ENCODE measurements at regions not wholly inside any gene's neighbourhood (a gene's known extent, or its start where the extent isn't known, plus 50 kb on each side); places are given as distances from the start of the nearest gene placed in this dataset.

DNA sequence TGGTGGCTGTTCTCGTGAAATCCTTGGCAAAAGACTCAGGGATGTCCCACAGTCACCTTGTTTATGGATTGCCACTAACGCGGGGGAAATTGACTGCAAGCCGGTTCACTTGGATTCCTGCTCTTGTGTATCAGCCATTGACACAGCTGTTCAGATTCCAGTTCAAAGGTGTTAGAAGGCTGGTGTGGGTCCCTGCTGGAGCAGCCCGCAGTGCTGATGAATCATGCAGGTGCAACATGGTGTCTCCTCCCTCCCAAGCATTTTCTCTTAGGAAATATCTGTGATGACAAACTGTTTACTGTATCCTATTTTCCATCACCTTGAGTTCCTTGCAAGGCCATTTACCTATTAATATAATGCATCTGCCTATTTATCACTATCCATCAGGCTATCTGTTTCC, 170.1 kb downstream of the GATA3 start:
- no peak for DNase-seq
- H3K4me1 ChIP-seq (ENCODE audit: insufficient read depth) = no peaks in the 10 kb centered on the region
- no peaks in the 10 kb centered on the region for H3K36me3 ChIP-seq (ENCODE audit: low read depth)
- no peak overlapping the region for H2AFZ ChIP-seq
- no peak overlapping the region for H3K4me3 ChIP-seq
- no peak overlapping the region for H3K4me2 ChIP-seq (ENCODE audit: unreplicated experiment)
- no peaks in the 10 kb centered on the region for H3K27me3 ChIP-seq (replicated peaks; ENCODE audit: insufficient read depth)
- TF ChIP-seq EZH2 (IDR thresholded peaks at IDR 0.05; ENCODE audit: insufficient read depth, poor library complexity, severe bottlenecking) = no peak
- no peak for TF ChIP-seq EZH2phosphoT487 (IDR thresholded peaks at IDR 0.05; ENCODE audit: insufficient read depth, low read depth)
- no peaks in the 10 kb centered on the region for H3F3A ChIP-seq (ENCODE audit: insufficient read depth)
- H3K9me3 ChIP-seq (ENCODE audit: low read depth) = no peaks in the 10 kb centered on the region
- no peak overlapping the region for H3K9ac ChIP-seq
- in situ Hi-C loops (cut with MboI) = no loop called here
- WGBS, 2 experiments (ENCODE audit: low coverage in 1 of 2, low lambda C conversion rate in 2 of 2, missing lambda C conversion rate in 2 of 2) = 50 to 54% methylated on average over 5 of the region's 5 CpGs
- H3K79me2 ChIP-seq (ENCODE audit: insufficient read depth) = no peaks in the 10 kb centered on the region
- H3K27ac ChIP-seq = no peak overlapping the region
- no peaks in the 10 kb centered on the region for H3K9me2 ChIP-seq (ENCODE audit: insufficient read depth)
- H4K20me1 ChIP-seq (ENCODE audit: insufficient read depth) = no peaks in the 10 kb centered on the region

DNA sequence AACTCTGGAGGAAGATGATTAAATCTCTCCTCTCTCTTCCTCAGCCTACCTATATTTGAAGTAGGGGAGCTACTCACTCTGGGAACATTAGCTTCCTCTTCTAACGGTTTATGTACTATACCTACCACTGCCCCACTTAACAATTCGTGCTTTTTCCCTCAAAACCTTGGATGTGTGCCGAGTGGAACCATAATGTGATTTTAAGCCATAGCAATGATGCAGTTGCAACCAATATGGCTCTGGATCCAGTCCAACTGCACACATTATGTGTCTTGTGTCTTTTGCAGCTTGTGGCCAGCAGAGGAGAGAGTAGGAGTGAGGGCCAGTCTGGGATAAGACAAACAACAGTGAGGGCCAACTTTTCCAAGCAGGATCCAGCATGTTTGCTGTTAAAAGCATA, 170.7 kb downstream of the GATA3 start:
- Histone ChIP-seq H3K4me3 (no peak overlapping the region), H3K27me3 (replicated peaks; ENCODE audit: insufficient read depth) (no peaks in the 10 kb centered on the region), H3K36me3 (ENCODE audit: low read depth) (no peaks in the 10 kb centered on the region), H3K4me2 (ENCODE audit: unreplicated experiment) (no peak overlapping the region), H3K79me2 (ENCODE audit: insufficient read depth) (no peaks in the 10 kb centered on the region), H3K27ac (no peak overlapping the region), H3K4me1 (ENCODE audit: insufficient read depth) (no peaks in the 10 kb centered on the region), H4K20me1 (ENCODE audit: insufficient read depth) (no peaks in the 10 kb centered on the region), H3F3A (ENCODE audit: insufficient read depth) (no peaks in the 10 kb centered on the region), H3K9me3 (ENCODE audit: low read depth) (no peaks in the 10 kb centered on the region), H3K9me2 (ENCODE audit: insufficient read depth) (no peaks in the 10 kb centered on the region), H3K9ac (no peak overlapping the region), H2AFZ (no peak overlapping the region)
- in situ Hi-C loops (cut with MboI) = no loop called here
- 1 to 5% methylated on average over 3 of the region's 3 CpGs for WGBS, 2 experiments (ENCODE audit: low coverage in 1 of 2, low lambda C conversion rate in 2 of 2, missing lambda C conversion rate in 2 of 2)
- TF ChIP-seq EZH2 (IDR thresholded peaks at IDR 0.05; ENCODE audit: insufficient read depth, poor library complexity, severe bottlenecking) = no peak
- no peak for TF ChIP-seq EZH2phosphoT487 (IDR thresholded peaks at IDR 0.05; ENCODE audit: insufficient read depth, low read depth)
- no peak for DNase-seq

DNA sequence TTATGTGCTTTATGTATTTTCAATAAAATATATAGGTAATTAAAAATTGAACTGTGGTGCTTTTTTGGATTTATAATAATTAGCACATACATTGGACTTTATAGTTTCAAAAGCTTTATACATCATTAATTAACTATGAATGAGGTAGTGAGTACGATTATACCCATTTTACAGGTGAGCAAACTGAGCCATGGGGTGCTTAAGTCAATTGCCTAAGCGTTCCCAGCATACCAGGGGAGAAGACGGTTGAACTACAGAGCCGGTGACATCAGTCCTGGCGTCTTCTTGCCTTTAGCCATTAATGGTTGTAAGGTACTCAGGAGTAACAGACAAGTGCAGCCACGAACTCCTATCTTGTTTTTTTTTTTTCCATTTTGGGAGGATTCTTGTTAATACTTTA, 172.8 kb downstream of the GATA3 start:
- Histone ChIP-seq H2AFZ (no peak overlapping the region), H3K9me3 (ENCODE audit: low read depth) (no peaks in the 10 kb centered on the region), H3F3A (ENCODE audit: insufficient read depth) (no peaks in the 10 kb centered on the region), H3K9me2 (ENCODE audit: insufficient read depth) (no peaks in the 10 kb centered on the region), H3K79me2 (ENCODE audit: insufficient read depth) (no peaks in the 10 kb centered on the region), H3K4me3 (no peak overlapping the region), H3K27me3 (replicated peaks; ENCODE audit: insufficient read depth) (no peaks in the 10 kb centered on the region), H3K4me1 (ENCODE audit: insufficient read depth) (no peaks in the 10 kb centered on the region), H3K4me2 (ENCODE audit: unreplicated experiment) (no peak overlapping the region), H4K20me1 (ENCODE audit: insufficient read depth) (no peaks in the 10 kb centered on the region), H3K9ac (no peak overlapping the region), H3K36me3 (ENCODE audit: low read depth) (no peaks in the 10 kb centered on the region), H3K27ac (no peak overlapping the region)
- WGBS, 2 experiments (ENCODE audit: low coverage in 1 of 2, low lambda C conversion rate in 2 of 2, missing lambda C conversion rate in 2 of 2) = 28 to 33% methylated on average over 6 of the region's 6 CpGs
- in situ Hi-C loops (cut with MboI) = no loop called here
- TF ChIP-seq EZH2 (IDR thresholded peaks at IDR 0.05; ENCODE audit: insufficient read depth, poor library complexity, severe bottlenecking) (no peak), EZH2phosphoT487 (IDR thresholded peaks at IDR 0.05; ENCODE audit: insufficient read depth, low read depth) (no peak)
- no peak for DNase-seq

DNA sequence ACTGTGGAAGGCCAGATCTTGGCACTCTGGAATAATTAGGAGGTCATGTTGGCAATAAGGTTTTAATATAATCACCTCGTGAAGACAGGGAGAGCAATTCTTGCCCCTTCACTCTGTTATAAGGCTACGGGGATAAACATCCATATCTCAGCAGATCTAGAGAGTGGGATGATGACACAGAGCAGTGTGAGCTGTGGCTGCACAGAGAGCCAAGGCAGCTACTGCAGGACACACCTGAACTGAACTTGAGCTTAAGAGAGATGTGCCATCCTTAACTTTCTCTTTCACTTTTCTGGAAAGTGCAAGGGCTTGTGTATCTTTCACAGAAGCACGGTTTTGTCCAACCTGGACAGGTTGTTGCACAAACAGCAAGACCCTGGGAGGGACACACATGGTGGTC, 174.7 kb downstream of the GATA3 start:
- no peak overlapping the region for H3K4me2 ChIP-seq (ENCODE audit: unreplicated experiment)
- 14 to 28% methylated on average over 3 of the region's 3 CpGs for WGBS, 2 experiments (ENCODE audit: low coverage in 1 of 2, low lambda C conversion rate in 2 of 2, missing lambda C conversion rate in 2 of 2)
- no peaks in the 10 kb centered on the region for H3K9me2 ChIP-seq (ENCODE audit: insufficient read depth)
- H3K79me2 ChIP-seq (ENCODE audit: insufficient read depth) = no peaks in the 10 kb centered on the region
- no peak overlapping the region for H2AFZ ChIP-seq
- H3K9me3 ChIP-seq (ENCODE audit: low read depth) = no peaks in the 10 kb centered on the region
- no peaks in the 10 kb centered on the region for H3F3A ChIP-seq (ENCODE audit: insufficient read depth)
- no peaks in the 10 kb centered on the region for H3K36me3 ChIP-seq (ENCODE audit: low read depth)
- no peak overlapping the region for H3K27ac ChIP-seq
- H4K20me1 ChIP-seq (ENCODE audit: insufficient read depth) = no peaks in the 10 kb centered on the region
- no peak for TF ChIP-seq EZH2 (IDR thresholded peaks at IDR 0.05; ENCODE audit: insufficient read depth, poor library complexity, severe bottlenecking)
- TF ChIP-seq EZH2phosphoT487 (IDR thresholded peaks at IDR 0.05; ENCODE audit: insufficient read depth, low read depth) = no peak
- in situ Hi-C loops (cut with MboI) = no loop called here
- H3K27me3 ChIP-seq (replicated peaks; ENCODE audit: insufficient read depth) = no peaks in the 10 kb centered on the region
- no peak overlapping the region for H3K9ac ChIP-seq
- H3K4me1 ChIP-seq (ENCODE audit: insufficient read depth) = no peaks in the 10 kb centered on the region
- no peak overlapping the region for H3K4me3 ChIP-seq
- no peak for DNase-seq

DNA sequence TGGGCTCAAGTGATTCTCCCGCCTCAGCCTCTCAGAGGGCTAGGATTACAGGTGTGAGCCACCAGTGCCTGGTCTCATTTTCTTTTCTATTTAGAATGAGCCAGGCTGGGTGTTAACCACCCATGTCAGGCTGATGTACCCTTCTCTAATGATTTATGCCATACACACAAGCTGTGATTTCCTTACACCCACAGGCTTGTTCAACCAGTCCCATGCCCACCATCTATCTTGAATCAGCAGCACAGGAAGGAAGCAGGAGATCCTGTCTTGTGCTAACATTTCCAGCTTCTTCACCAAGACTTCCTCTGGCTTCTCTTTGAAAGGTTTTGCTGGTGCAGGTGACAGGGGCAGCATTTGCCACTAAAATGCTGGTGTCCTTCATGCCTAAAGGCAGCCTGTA, 176.4 kb downstream of the GATA3 start:
- no peaks in the 10 kb centered on the region for H3K79me2 ChIP-seq (ENCODE audit: insufficient read depth)
- H3K9me3 ChIP-seq (ENCODE audit: low read depth) = no peaks in the 10 kb centered on the region
- 0 to 3% methylated on average over 1 of the region's 1 CpG for WGBS, 2 experiments (ENCODE audit: low coverage in 1 of 2, low lambda C conversion rate in 2 of 2, missing lambda C conversion rate in 2 of 2)
- no peak for DNase-seq
- H3K27me3 ChIP-seq (replicated peaks; ENCODE audit: insufficient read depth) = no peaks in the 10 kb centered on the region
- no peaks in the 10 kb centered on the region for H3K36me3 ChIP-seq (ENCODE audit: low read depth)
- in situ Hi-C loops (cut with MboI) = no loop called here
- no peak overlapping the region for H3K4me3 ChIP-seq
- H3K4me2 ChIP-seq (ENCODE audit: unreplicated experiment) = no peak overlapping the region
- H3K9ac ChIP-seq = no peak overlapping the region
- H4K20me1 ChIP-seq (ENCODE audit: insufficient read depth) = no peaks in the 10 kb centered on the region
- no peak overlapping the region for H2AFZ ChIP-seq
- TF ChIP-seq EZH2phosphoT487 (IDR thresholded peaks at IDR 0.05; ENCODE audit: insufficient read depth, low read depth) (no peak), EZH2 (IDR thresholded peaks at IDR 0.05; ENCODE audit: insufficient read depth, poor library complexity, severe bottlenecking) (no peak)
- H3K27ac ChIP-seq = no peak overlapping the region
- no peaks in the 10 kb centered on the region for H3K9me2 ChIP-seq (ENCODE audit: insufficient read depth)
- no peaks in the 10 kb centered on the region for H3F3A ChIP-seq (ENCODE audit: insufficient read depth)
- no peaks in the 10 kb centered on the region for H3K4me1 ChIP-seq (ENCODE audit: insufficient read depth)
